ENCODE measurements at regions not wholly inside any gene's neighbourhood (a gene's known extent, or its start where the extent isn't known, plus 50 kb on each side); places are given as distances from the start of the nearest gene placed in this dataset.
A peak's percentile ranks its signal among the peaks of the same experiment; 100 is the strongest.

DNA sequence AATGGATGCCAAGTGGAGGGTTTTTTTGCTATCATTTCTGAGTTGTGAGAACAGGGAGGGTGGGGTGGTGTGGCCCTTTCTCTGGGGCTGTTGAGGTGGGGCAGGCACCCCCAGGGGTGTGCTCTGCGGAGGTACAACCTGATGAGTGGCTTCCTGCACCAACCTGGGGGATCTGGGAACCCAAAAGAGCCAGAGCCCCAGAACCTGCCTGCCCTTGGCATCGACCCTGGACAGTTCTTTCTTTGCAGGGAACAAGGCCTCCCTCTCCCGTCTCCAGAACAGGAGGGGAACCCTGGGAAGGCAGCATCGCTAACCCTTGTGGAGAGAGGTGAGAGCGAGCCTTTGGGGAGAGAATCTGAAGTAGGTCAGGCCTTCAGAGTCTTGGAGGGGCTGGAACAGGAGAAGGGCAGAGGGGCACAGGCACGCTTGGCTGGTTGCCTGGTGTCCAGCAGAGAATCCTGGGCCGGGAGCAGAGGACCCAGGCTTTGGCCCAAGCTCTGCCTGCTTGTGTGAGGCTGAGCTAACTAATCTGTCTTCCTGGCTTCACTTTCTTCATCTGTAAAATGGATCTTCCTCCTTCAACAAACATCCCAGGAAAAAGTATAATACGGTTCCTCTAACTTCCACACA, 84.9 kb downstream of the RHOB start:
- 91 to 100% methylated on average over 3 to 8 of the region's 8 CpGs for WGBS, 2 experiments (ENCODE audit: insufficient coverage in 1 of 2, insufficient read length in 1 of 2)
- Mint-ChIP-seq H3K36me3 (ENCODE audit: low read depth) (no peaks in the 10 kb centered on the region), H3K4me1 (peaks cover 48% of the 10 kb centered on the region), H3K9me3 (no peaks in the 10 kb centered on the region), H3K27ac (no peak overlapping the region), H3K27me3 (ENCODE audit: insufficient read depth) (peaks cover 35% of the 10 kb centered on the region), H3K4me3 (no peak overlapping the region)
- no peak for DNase-seq
- Histone ChIP-seq H3K27ac (ENCODE audit: low read depth, low read length) (no peak overlapping the region), H3K36me3 (ENCODE audit: control insufficient read depth, insufficient read depth, low read length) (no peaks in the 10 kb centered on the region), H3K9me3 (ENCODE audit: control insufficient read depth, low read length) (no peaks in the 10 kb centered on the region), H3K9ac (ENCODE audit: extremely low read depth, low read length, poor library complexity, severe bottlenecking) (no peak overlapping the region), H3K4me3 (ENCODE audit: low read length) (no peak overlapping the region), H3K27me3 (ENCODE audit: control insufficient read depth, insufficient read depth, low read length, poor library complexity, severe bottlenecking) (peaks cover 13% of the 10 kb centered on the region), H3K4me1 (ENCODE audit: control insufficient read depth, insufficient read depth, low read length) (peaks cover 17% of the 10 kb centered on the region)
- TF ChIP-seq, protein P1, sequence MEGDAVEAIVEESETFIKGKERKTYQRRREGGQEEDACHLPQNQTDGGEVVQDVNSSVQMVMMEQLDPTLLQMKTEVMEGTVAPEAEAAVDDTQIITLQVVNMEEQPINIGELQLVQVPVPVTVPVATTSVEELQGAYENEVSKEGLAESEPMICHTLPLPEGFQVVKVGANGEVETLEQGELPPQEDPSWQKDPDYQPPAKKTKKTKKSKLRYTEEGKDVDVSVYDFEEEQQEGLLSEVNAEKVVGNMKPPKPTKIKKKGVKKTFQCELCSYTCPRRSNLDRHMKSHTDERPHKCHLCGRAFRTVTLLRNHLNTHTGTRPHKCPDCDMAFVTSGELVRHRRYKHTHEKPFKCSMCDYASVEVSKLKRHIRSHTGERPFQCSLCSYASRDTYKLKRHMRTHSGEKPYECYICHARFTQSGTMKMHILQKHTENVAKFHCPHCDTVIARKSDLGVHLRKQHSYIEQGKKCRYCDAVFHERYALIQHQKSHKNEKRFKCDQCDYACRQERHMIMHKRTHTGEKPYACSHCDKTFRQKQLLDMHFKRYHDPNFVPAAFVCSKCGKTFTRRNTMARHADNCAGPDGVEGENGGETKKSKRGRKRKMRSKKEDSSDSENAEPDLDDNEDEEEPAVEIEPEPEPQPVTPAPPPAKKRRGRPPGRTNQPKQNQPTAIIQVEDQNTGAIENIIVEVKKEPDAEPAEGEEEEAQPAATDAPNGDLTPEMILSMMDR (conservative IDR thresholded peaks at IDR 0.05), result no peak

GRCh38 chr2:20532634-20533437, 86.0 kb downstream of the RHOB start:
- peak; percentile 73 for DNase-seq
- TF ChIP-seq, protein P1 (conservative IDR thresholded peaks at IDR 0.05), result no peak
- H3K4me1 Mint-ChIP-seq, result peaks cover 55% of the 10 kb centered on the region
- Histone ChIP-seq H3K9ac (ENCODE audit: extremely low read depth, low read length, poor library complexity, severe bottlenecking) (no peak overlapping the region), H3K4me1 (ENCODE audit: control insufficient read depth, insufficient read depth, low read length) (peaks cover 22% of the 10 kb centered on the region), H3K4me3 (ENCODE audit: low read length) (no peak overlapping the region), H3K9me3 (ENCODE audit: control insufficient read depth, low read length) (no peaks in the 10 kb centered on the region), H3K36me3 (ENCODE audit: control insufficient read depth, insufficient read depth, low read length) (no peaks in the 10 kb centered on the region), H3K27ac (ENCODE audit: low read depth, low read length) (no peak overlapping the region), H3K27me3 (ENCODE audit: control insufficient read depth, insufficient read depth, low read length, poor library complexity, severe bottlenecking) (peaks cover 13% of the 10 kb centered on the region)
- peak overlapping the region; percentile 44 for H3K27ac Mint-ChIP-seq
- peaks cover 31% of the 10 kb centered on the region for H3K27me3 Mint-ChIP-seq (ENCODE audit: insufficient read depth)
- H3K9me3 Mint-ChIP-seq, result no peaks in the 10 kb centered on the region
- H3K4me3 Mint-ChIP-seq, result no peak overlapping the region
- H3K36me3 Mint-ChIP-seq (ENCODE audit: low read depth), result no peaks in the 10 kb centered on the region
- 91 to 92% methylated on average over 7 to 17 of the region's 17 CpGs for WGBS, 2 experiments (ENCODE audit: insufficient coverage in 1 of 2, insufficient read length in 1 of 2)

GRCh38 chr2:20533993-20534622, 87.2 kb downstream of the RHOB start:
- H3K36me3 ChIP-seq (ENCODE audit: control insufficient read depth, insufficient read depth, low read length), result no peaks in the 10 kb centered on the region
- WGBS, 2 experiments (ENCODE audit: insufficient coverage in 1 of 2, insufficient read length in 1 of 2), result 95 to 97% methylated on average over 6 to 10 of the region's 10 CpGs
- Mint-ChIP-seq H3K27ac (peak overlapping the region; percentile 33), H3K9me3 (no peaks in the 10 kb centered on the region), H3K4me3 (no peak overlapping the region), H3K27me3 (ENCODE audit: insufficient read depth) (peaks cover 18% of the 10 kb centered on the region), H3K36me3 (ENCODE audit: low read depth) (no peaks in the 10 kb centered on the region), H3K4me1 (peaks cover 67% of the 10 kb centered on the region)
- H3K9me3 ChIP-seq (ENCODE audit: control insufficient read depth, low read length), result no peaks in the 10 kb centered on the region
- H3K4me3 ChIP-seq (ENCODE audit: low read length), result no peak overlapping the region
- no peak overlapping the region for H3K27ac ChIP-seq (ENCODE audit: low read depth, low read length)
- no peak overlapping the region for H3K9ac ChIP-seq (ENCODE audit: extremely low read depth, low read length, poor library complexity, severe bottlenecking)
- DNase-seq, result no peak
- peaks cover under 1% of the 10 kb centered on the region for H3K27me3 ChIP-seq (ENCODE audit: control insufficient read depth, insufficient read depth, low read length, poor library complexity, severe bottlenecking)
- TF ChIP-seq, protein P1 (conservative IDR thresholded peaks at IDR 0.05), result no peak
- H3K4me1 ChIP-seq (ENCODE audit: control insufficient read depth, insufficient read depth, low read length), result peaks cover 19% of the 10 kb centered on the region

All from endodermal cell (in vitro differentiated cells).